ENCODE measurements at regions not wholly inside any gene's neighbourhood (a gene's known extent, or its start where the extent isn't known, plus 50 kb on each side); places are given as distances from the start of the nearest gene placed in this dataset.

DNA sequence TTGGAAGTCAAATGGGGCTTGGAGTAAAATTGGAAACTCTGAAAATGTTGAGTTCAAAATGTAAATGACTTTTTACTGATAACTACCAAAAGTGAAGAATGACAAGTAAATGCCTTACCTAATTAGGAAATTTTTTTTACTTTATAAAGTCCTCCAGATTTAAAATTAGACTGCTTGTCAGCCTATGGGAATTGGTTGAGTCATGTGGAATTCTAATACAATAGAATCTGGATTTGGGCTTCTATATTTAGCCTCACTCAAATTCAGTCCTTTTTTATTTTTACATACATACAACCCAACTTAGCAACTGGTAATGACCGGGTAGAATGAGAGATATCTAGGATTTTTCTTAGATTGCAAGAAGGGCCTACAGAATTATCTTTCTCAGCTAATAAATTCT is 158.9 kb upstream of the CADPS start:
- TF ChIP-seq POLR2A (IDR thresholded peaks at IDR 0.05; ENCODE audit: control extremely low read depth in 1 of 2, low read depth in 2 of 2, low read length in 2 of 2) (no peak), RBBP5 (IDR thresholded peaks at IDR 0.05; ENCODE audit: borderline replicate concordance, low read depth, low read length) (no peak), RAD21 (IDR thresholded peaks at IDR 0.05 in 1 of 2, conservative IDR thresholded peaks at IDR 0.05 in 1 of 2; ENCODE audit: low read depth in 2 of 2, low read length in 2 of 2) (no peak), JUN (IDR thresholded peaks at IDR 0.05; ENCODE audit: low read depth, low read length) (no peak), RXRA (IDR thresholded peaks at IDR 0.05; ENCODE audit: insufficient read depth, low read depth, low read length) (no peak), TBP (IDR thresholded peaks at IDR 0.05; ENCODE audit: low read depth, low read length) (no peak), SP1 (IDR thresholded peaks at IDR 0.05; ENCODE audit: low read depth, low read length) (no peak), SIN3A (conservative IDR thresholded peaks at IDR 0.05 in 1 of 2, IDR thresholded peaks at IDR 0.05 in 1 of 2; ENCODE audit: low read depth in 1 of 2, low read length in 2 of 2) (no peak), CREB1 (IDR thresholded peaks at IDR 0.05) (no peak), ZNF274 (IDR thresholded peaks at IDR 0.05; ENCODE audit: borderline replicate concordance, extremely low read depth, low read length) (no peak)
- TF ChIP-seq, protein P1, sequence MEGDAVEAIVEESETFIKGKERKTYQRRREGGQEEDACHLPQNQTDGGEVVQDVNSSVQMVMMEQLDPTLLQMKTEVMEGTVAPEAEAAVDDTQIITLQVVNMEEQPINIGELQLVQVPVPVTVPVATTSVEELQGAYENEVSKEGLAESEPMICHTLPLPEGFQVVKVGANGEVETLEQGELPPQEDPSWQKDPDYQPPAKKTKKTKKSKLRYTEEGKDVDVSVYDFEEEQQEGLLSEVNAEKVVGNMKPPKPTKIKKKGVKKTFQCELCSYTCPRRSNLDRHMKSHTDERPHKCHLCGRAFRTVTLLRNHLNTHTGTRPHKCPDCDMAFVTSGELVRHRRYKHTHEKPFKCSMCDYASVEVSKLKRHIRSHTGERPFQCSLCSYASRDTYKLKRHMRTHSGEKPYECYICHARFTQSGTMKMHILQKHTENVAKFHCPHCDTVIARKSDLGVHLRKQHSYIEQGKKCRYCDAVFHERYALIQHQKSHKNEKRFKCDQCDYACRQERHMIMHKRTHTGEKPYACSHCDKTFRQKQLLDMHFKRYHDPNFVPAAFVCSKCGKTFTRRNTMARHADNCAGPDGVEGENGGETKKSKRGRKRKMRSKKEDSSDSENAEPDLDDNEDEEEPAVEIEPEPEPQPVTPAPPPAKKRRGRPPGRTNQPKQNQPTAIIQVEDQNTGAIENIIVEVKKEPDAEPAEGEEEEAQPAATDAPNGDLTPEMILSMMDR (IDR thresholded peaks at IDR 0.05; ENCODE audit: control extremely low read depth in 1 of 3, insufficient read depth in 1 of 3, low read depth in 1 of 3, low read length in 3 of 3): no peak
